HG03066 (cell line): ENCODE measurements at regions not wholly inside any gene's neighbourhood (a gene's known extent, or its start where the extent isn't known, plus 50 kb on each side); places are given as distances from the start of the nearest gene placed in this dataset.
"Not testable (repeated sequence)": the region's sequence is repeated elsewhere in the genome, so short reads cannot be mapped to it uniquely, and the experiment has no call there.

Source experiments
- ATAC-seq: cut with Tn5 transposase; IDR thresholded peaks from one replicate; pipeline ENCODE4 v1.9.1; 2021; ENCODE audit warnings: low read depth; ENCODE audit not compliant: unreplicated experiment

GRCh38 chr5:12217039-12217438, 312.8 kb upstream of the CTNND2 start:
- no peak for ATAC-seq

DNA sequence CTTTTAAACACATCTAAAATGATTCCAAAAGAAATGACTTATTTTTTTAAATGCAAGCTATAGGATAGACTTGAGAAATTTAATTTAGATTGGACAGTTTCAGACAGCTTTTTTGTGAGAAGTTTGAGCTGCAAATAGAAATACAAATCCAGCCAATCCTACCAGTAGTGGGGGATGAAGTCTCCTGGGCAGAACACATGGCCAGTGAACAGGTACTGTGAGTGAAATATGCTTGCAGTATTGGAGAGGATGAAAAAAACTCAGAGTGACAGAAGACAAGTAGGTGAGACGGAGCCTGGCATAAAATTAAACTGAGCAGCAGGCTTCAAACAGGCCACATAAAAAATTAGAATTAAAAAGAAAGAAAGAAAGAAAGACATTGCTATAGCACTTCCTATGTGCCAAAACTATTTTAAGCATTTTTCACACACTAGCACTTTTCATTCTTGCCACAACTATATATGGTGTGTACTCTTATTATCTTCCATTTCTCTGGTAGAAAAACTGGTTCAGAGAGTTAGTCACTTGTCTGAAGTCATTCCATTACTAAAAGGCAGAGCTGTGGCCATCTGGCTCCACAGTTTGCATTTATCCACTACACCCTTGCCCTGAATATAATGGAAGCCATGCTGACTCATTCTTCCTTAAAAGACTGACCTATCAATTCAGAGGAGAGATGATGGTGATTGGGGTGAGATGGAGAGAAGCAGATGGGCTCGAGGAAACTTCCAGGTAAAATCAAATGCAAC, 310.2 kb upstream of the CTNND2 start:
- no peak for ATAC-seq

GRCh38 chr5:12208366-12209100, 304.3 kb upstream of the CTNND2 start:
- ATAC-seq = no peak

- no peak for ATAC-seq
These were observed 300.5 kb upstream of the CTNND2 start for GRCh38 chr5:12204761-12205160.

DNA sequence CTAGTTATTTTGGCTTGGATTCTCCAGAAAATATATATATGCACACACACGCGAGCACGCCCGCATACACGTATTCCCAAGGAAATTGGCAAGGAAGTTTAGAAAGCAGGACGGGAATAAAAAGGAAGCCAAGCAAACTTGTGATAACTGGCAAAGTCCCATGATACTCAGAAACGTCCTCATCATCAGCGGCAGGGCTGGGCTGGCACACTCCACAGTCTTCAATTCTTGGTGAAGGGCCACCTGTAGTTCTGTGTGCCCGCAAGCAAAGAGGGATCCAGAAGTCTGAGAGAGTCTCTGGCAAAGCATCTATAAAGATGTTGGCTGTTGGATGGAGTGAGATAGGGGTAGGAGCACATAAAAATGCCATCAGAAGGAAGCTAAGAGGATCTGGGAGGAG, 289.3 kb upstream of the CTNND2 start:
- ATAC-seq = no peak

DNA sequence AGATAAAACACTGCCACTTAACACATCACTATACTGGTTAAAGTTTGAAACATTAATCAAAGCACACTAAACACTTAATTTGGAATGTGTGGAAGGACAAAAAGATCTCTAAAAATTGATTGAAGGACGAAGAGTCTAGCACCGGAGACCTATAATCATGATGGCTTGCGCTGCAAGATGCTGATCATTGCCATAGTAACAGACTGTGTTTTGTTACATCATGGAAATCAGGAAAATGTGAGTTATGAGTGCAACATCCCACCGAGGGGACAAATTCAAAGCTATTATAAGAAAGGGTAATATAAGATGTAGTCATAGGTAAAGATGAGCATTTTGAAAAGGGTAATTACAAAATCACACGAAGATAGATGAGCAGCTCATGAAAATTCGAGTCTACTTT, 278.8 kb upstream of the CTNND2 start:
- no peak for ATAC-seq

GRCh38 chr5:12177851-12178250, 273.6 kb upstream of the CTNND2 start:
- no peak for ATAC-seq

GRCh38 chr5:12177225-12177624, 273.0 kb upstream of the CTNND2 start:
- ATAC-seq = no peak

DNA sequence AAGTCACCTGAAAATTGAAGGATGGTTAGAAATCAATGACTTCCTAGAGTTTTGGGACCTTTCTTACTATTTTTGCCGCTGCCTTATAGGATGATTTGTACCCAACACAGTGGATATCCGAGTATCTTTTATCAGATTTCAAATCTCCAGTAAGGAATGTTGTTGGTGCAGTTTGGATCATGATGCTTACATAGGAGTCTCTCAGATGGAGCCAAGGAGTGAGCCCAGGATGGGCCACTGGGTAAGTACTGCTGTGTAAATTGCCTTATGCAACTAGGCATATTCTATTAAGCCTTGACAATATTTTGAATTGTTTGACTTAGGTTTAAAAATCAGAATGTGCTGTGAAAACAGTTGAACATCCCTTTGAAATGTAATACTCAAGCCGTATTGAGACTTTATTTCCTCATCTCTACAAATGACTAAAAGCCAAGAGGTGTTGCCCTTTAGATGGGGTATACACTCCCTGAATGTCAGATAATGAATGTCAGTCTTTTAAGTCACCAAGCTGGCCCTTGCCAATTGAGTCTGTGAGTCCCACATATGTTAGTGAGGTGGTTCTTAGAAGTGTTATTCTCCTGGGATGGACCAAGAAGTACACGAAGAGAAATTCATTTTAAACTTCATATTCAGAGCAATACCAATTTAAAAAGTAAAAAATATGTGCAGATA, 271.8 kb upstream of the CTNND2 start:
- no peak for ATAC-seq

GRCh38 chr5:12174734-12175133, 270.5 kb upstream of the CTNND2 start:
- no peak for ATAC-seq

DNA sequence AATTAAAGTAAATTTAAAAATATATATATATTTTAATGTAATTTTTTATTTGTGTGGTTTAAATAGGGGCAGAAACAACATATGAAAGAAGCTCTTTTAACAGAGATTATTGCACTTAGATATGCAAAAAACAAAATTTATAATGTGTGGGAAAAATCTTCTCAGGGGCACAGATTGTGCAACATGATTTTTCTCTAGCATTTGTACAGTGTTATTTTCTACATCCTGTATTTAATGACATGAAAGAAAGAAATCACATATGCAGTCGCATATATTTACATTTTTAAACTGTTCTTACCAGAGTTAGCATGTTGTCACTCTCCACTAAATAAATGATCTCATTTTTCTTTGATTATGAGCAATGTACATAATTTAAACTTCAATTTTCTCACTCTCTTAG, 265.3 kb upstream of the CTNND2 start:
- no peak for ATAC-seq

GRCh38 chr5:12162863-12163262, 258.6 kb upstream of the CTNND2 start:
- no peak for ATAC-seq

DNA sequence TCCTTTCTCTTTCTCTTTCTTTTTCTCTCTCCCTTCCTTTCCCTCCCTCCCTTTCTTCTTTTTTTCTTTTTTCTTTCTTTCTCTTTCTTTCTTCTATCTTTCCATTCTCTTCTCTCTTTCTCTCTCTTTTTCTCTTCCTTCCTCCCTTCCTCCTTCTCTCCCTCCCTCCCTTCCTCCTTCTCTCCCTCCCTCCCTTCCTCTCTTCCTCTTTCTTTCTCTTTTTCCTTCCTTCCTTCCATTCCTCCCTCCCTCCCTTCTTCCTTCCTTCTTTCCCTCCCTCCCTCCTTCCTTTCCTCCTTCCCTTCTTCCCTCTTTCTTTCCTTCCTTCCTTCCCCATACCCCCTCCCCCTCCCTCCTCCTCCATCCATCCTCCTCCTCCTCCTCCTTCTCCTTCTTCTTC, 243.3 kb upstream of the CTNND2 start:
- ATAC-seq = no peak

DNA sequence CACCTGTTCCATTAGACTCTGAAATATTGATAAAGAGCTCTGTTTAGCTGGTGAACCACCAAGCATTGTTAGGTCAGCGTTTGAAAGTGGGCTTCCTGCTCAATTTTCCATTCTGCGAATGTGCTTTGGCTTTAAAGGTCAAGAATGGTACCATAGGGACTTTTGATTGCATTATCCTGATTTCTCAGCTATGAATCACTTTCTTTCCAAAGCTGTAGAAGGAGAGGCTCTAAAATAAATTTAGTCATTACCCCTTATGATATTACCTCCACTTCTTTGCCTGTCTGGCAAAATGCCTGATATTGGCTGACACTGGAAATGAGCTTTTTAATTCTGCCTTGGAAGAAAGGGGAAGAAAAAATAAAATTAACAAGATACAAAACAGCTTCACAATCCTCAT, 237.2 kb upstream of the CTNND2 start:
- no peak for ATAC-seq

- ATAC-seq = no peak
These were observed 229.3 kb upstream of the CTNND2 start for GRCh38 chr5:12133520-12133919.

DNA sequence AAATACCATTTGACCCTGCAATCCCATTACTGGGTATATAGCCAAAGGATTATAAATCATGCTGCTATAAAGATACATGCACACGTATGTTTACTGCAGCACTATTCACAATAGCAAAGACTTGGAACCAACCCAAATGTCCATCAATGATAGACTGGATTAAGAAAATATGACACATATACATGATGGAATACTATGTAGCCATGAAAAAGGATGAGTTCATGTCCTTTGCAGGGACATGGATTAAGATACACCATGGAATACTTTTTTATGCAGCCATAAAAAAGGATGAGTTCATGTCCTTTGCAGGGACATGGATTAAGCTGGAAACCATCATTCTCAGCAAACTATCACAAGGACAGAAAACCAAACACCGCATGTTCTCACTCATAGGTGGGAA, 226.8 kb upstream of the CTNND2 start:
- not testable (repeated sequence) for ATAC-seq

DNA sequence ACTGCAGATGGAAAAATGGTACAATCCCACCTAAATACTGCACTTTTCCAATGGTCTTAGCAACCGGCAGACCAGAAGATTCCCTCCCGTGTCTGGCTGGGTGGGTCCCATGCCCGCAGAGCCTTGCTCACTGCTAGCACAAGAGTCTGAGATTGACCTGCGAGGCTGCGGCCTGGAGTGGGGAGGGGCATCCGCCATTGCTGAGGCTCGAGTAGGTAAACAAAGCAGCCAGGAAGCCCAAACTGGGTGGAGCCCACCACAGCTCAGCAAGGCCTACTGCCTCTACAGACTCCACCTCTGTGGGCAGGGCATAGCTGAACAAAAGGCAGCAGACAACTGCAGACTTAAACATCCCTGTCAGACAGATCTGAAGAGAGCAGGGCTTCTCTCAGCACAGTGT, 221.6 kb upstream of the CTNND2 start:
- ATAC-seq = no peak

DNA sequence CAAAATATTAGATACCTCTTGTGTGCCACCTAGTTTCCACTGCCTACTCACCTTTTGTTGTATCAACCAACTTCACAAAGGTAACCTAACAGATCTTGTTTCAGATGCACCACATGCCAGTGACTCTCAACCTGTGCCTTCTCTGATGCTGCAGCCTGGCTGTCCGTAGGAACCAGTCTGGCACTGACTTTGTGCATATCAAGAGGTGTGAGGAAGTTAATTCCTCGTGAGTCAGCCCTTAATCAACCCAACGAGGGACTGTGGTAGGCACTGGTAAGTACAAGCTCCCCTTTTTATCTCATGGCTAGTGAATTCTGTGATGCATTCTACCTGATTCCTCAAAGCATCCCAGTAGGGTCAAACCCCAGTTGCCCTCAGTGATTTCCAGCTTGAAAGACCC, 215.4 kb upstream of the CTNND2 start:
- ATAC-seq = no peak

DNA sequence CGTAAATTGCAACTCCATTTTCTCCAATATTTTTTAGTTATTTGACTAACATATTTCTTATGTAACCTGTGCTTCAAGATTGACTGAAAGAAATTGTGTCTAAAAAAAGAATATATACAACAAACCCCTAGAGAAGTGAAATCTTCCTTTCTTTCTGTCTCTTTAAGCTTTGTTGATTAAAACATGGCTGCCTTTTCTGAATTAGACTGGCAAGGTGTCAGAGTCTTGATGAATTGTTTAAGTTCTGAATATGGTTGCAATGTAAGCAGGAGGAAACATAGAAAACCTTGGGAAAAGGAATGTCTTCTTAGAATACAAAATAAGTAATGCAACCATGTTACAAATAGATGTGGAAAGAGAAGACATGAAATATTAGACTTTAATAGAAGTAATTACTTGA, 209.8 kb upstream of the CTNND2 start:
- ATAC-seq = no peak

DNA sequence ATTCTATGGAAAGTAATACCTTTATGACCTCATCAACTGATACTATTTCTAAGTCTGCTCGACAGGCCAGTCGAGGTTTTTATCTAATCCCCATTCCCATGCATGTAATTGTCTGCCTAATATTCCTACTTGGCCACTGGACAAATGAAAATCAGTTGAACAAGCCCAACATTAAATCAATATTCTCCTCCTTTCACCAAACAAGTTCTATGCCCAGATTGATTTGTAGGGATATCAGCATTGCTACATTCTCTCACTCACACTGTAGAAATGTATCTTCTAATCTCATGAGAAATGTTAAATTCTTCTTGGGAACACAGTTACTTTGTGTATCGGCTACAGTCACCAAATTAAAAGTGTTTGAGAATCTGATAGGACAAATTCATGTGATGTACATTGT, 208.8 kb upstream of the CTNND2 start:
- ATAC-seq = no peak

- no peak for ATAC-seq
These were observed 207.0 kb upstream of the CTNND2 start for GRCh38 chr5:12111261-12111660.

DNA sequence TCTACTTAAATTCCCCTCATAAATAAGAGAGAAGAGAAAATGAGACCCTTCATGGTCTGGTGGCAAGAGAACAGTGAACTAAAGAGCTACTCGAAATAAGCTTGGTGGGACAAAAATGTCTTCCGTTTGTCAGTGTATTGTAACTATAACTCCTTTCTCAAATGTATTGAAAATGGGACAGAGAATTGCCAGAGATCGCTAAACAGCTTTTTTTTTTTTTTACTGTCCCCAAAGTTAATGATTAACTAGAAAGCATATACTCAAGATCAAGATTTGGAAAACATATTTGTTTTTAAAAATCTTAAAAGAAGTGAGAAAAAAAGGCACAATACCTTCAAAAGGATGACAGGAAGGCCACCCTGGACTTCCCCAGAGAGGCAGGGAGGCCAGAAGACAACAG, 206.4 kb upstream of the CTNND2 start:
- ATAC-seq = no peak
